ENCODE measurements at regions not wholly inside any gene's neighbourhood (a gene's known extent, or its start where the extent isn't known, plus 50 kb on each side); places are given as distances from the start of the nearest gene placed in this dataset.

DNA sequence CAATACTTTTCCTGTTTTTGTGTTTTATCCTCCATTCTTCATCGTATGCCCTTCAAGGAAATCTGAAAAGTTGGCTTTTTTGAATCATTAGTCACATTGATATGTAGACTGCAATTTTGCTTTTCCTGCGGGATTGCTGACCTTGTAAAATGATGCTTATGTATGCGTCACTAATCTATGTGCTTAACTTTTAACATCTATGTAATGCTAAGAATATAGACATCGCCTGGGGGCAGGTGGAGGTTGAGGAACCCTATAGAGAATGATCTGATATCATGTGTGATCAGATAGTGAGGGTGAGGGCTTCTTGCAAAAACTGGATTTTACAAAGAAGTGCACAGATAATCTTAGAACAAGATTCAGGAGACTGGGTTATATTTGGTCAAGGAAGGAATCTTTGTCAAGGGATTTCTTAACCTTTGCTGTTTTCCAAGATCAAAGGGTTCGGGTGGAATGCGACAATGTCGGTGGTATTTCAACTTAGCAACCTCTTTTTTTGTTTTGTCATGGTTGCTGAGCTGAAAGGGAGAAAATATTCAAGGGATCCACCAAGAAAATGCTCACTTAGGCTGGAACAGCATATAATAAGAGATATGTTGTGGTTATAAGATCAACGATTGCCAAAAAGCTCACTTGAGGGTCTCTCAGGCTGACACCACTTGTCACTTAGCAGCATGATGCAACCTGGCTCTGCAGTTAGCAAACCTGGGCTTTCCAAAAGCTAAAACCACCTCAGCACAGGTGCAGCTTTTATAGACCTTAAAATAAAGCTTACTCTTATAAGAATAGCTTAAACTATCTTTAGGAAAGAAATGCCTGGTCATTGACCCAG lies 70.6 kb upstream of the PUDP start:
- no peak overlapping the region for H3K27ac ChIP-seq (ENCODE audit: low read depth, low read length)
- no peak overlapping the region for H3K9ac ChIP-seq (ENCODE audit: low read depth in 1 of 2, low read length in 2 of 2)

DNA sequence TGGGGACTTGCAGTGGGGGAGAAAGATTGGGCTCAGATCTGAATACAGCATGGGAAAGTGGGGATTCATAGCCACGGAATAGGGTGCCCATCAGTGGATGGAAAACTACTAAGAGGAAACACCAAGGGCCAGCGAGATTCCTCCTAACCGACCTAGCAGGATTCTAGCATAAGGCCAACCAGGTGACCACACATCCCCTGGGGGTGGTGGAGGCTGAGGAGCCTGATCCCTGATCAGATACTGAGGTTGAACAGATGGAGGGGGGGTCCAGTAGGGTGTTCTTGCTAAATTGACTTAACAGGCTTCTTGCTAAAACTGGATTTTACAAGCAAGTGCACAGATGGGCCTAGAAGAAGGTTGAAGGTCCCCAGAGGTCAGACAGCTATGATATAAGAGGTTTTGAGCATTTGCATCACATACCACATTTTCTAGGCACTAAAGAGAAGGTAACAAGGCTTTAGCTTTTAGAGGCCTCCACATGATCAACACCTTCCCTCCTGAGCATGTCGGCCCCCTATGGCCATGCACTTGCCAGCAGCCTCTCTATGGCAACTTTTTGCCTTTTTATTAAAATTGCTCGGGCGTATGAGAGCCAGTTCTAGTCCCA lies 69.1 kb upstream of the PUDP start:
- Histone ChIP-seq H3K36me3 (ENCODE audit: control insufficient read depth in 1 of 2, insufficient read depth in 2 of 2, low read length in 2 of 2) (no peaks in the 10 kb centered on the region), H3K9me3 (ENCODE audit: control insufficient read depth in 1 of 2, low read length in 2 of 2) (no peaks in the 10 kb centered on the region), H3K4me3 (ENCODE audit: low read depth in 1 of 2, low read length in 2 of 2) (no peak overlapping the region), H3K4me1 (ENCODE audit: control insufficient read depth in 1 of 2, insufficient read depth in 2 of 2, low read length in 2 of 2) (no peaks in the 10 kb centered on the region), H3K9ac (ENCODE audit: low read depth in 1 of 2, low read length in 2 of 2) (no peak overlapping the region), H3K27me3 (ENCODE audit: control insufficient read depth in 1 of 2, insufficient read depth in 2 of 2, low read length in 2 of 2) (no peaks in the 10 kb centered on the region), H3K27ac (ENCODE audit: low read depth, low read length) (no peak overlapping the region)

More for the DNA sequence above, 70.6 kb upstream of the PUDP start:
- H3K4me1 ChIP-seq (ENCODE audit: control insufficient read depth in 1 of 2, insufficient read depth in 2 of 2, low read length in 2 of 2): no peaks in the 10 kb centered on the region
- no peaks in the 10 kb centered on the region for H3K9me3 ChIP-seq (ENCODE audit: control insufficient read depth in 1 of 2, low read length in 2 of 2)
- no peaks in the 10 kb centered on the region for H3K27me3 ChIP-seq (ENCODE audit: control insufficient read depth in 1 of 2, insufficient read depth in 2 of 2, low read length in 2 of 2)
- H3K4me3 ChIP-seq (ENCODE audit: low read depth in 1 of 2, low read length in 2 of 2): no peak overlapping the region
- H3K36me3 ChIP-seq (ENCODE audit: control insufficient read depth in 1 of 2, insufficient read depth in 2 of 2, low read length in 2 of 2): no peaks in the 10 kb centered on the region

DNA sequence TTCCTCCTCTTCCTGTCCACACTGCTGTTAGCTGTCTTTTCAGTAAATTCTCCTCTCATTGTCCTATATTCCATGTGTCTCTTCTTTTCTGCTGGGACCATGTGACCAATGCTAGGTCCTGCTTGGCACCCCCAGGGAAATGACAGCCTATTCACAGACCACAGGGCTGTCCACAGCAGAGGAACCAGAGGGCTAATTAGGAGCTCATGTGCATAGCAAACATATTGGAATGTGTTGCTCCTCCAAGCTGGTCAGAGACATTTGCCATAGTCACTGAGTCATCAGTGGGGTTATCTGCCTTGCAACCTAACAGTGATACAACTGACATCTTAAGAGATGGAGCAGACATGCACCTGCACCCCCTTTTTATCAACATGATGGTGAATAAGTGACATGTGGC lies 67.9 kb upstream of the PUDP start:
- Histone ChIP-seq H3K9ac (ENCODE audit: low read depth in 1 of 2, low read length in 2 of 2) (no peak overlapping the region), H3K36me3 (ENCODE audit: control insufficient read depth in 1 of 2, insufficient read depth in 2 of 2, low read length in 2 of 2) (no peaks in the 10 kb centered on the region), H3K27me3 (ENCODE audit: control insufficient read depth in 1 of 2, insufficient read depth in 2 of 2, low read length in 2 of 2) (no peaks in the 10 kb centered on the region), H3K4me1 (ENCODE audit: control insufficient read depth in 1 of 2, insufficient read depth in 2 of 2, low read length in 2 of 2) (no peaks in the 10 kb centered on the region), H3K9me3 (ENCODE audit: control insufficient read depth in 1 of 2, low read length in 2 of 2) (no peaks in the 10 kb centered on the region), H3K27ac (ENCODE audit: low read depth, low read length) (no peak overlapping the region), H3K4me3 (ENCODE audit: low read depth in 1 of 2, low read length in 2 of 2) (no peak overlapping the region)

DNA sequence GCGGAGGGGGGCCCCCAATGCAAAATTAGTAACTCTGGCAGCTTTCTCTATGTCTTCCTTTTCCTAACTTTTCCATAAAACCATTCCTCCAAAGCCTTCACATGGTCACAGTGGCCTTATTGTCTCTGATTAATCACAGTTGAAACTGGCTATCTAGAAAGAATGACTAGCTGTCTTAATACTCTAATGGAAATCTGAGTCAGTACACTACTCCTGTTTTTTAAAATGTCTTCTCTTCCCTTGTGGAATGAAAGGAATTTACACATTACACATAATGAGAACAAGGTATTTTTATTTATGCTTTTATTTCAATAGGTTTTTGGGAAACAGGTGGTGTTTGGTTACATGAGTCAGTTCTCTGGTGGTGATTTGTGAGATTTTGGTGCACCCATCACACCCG lies 66.3 kb upstream of the PUDP start:
- H3K4me1 ChIP-seq (ENCODE audit: control insufficient read depth in 1 of 2, insufficient read depth in 2 of 2, low read length in 2 of 2): no peaks in the 10 kb centered on the region
- no peak overlapping the region for H3K9ac ChIP-seq (ENCODE audit: low read depth in 1 of 2, low read length in 2 of 2)
- H3K9me3 ChIP-seq (ENCODE audit: control insufficient read depth in 1 of 2, low read length in 2 of 2): no peaks in the 10 kb centered on the region
- H3K4me3 ChIP-seq (ENCODE audit: low read depth in 1 of 2, low read length in 2 of 2): no peak overlapping the region
- no peaks in the 10 kb centered on the region for H3K36me3 ChIP-seq (ENCODE audit: control insufficient read depth in 1 of 2, insufficient read depth in 2 of 2, low read length in 2 of 2)
- H3K27ac ChIP-seq (ENCODE audit: low read depth, low read length): no peak overlapping the region
- H3K27me3 ChIP-seq (ENCODE audit: control insufficient read depth in 1 of 2, insufficient read depth in 2 of 2, low read length in 2 of 2): no peaks in the 10 kb centered on the region

DNA sequence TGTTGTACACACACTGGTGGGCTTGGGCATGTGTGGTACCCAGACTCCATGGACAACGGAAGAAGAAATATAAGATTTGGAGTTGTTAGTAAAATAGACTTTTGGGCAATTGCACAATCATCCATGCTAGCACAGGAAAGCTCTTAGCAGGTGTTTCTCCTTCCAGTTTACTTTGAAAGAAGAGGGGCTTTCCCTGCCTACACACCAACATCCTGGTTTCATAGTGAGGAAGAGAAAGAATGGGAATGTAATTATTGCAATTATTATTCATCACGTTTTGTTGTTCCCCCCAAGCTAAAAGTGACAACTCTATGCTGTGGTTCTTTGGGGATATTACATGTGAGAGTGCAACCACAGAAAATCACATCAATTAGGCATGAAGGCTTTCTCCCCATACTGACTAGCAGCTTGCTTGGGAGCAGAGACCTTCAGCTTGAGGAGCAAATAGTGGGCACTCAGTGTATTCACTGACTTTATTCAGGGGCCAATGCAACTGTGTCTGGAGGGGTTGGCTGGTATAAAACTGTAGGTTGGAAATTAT lies 57.2 kb upstream of the PUDP start:
- Histone ChIP-seq H3K4me3 (ENCODE audit: low read depth in 1 of 2, low read length in 2 of 2) (no peak overlapping the region), H3K36me3 (ENCODE audit: control insufficient read depth in 1 of 2, insufficient read depth in 2 of 2, low read length in 2 of 2) (no peaks in the 10 kb centered on the region), H3K27ac (ENCODE audit: low read depth, low read length) (no peak overlapping the region), H3K27me3 (ENCODE audit: control insufficient read depth in 1 of 2, insufficient read depth in 2 of 2, low read length in 2 of 2) (no peaks in the 10 kb centered on the region), H3K4me1 (ENCODE audit: control insufficient read depth in 1 of 2, insufficient read depth in 2 of 2, low read length in 2 of 2) (no peaks in the 10 kb centered on the region), H3K9ac (ENCODE audit: low read depth in 1 of 2, low read length in 2 of 2) (no peak overlapping the region), H3K9me3 (ENCODE audit: control insufficient read depth in 1 of 2, low read length in 2 of 2) (no peaks in the 10 kb centered on the region)

DNA sequence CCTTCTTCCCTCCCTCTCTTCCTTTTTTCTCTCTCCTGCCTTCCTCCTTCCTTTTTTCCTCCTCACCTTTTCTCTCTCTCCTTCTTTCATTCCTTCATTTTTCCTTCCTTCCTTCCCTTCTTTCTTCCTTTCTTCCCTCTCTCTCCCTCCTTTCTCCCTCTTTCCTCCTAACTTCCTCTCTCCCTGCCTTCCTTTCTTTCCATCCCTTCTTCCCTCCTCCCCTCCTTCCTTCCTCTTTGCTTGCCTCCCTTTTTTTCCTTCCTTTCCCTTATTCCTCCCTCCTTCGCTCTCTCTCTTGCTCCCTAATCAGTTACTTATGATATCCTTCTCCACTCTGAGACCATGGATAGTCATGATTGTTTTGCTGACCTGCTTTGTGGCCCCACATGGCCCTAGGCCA lies 56.7 kb upstream of the PUDP start:
- H3K27ac ChIP-seq (ENCODE audit: low read depth, low read length): no peak overlapping the region
- no peaks in the 10 kb centered on the region for H3K4me1 ChIP-seq (ENCODE audit: control insufficient read depth in 1 of 2, insufficient read depth in 2 of 2, low read length in 2 of 2)
- no peaks in the 10 kb centered on the region for H3K9me3 ChIP-seq (ENCODE audit: control insufficient read depth in 1 of 2, low read length in 2 of 2)
- no peak overlapping the region for H3K4me3 ChIP-seq (ENCODE audit: low read depth in 1 of 2, low read length in 2 of 2)
- no peaks in the 10 kb centered on the region for H3K36me3 ChIP-seq (ENCODE audit: control insufficient read depth in 1 of 2, insufficient read depth in 2 of 2, low read length in 2 of 2)
- H3K27me3 ChIP-seq (ENCODE audit: control insufficient read depth in 1 of 2, insufficient read depth in 2 of 2, low read length in 2 of 2): no peaks in the 10 kb centered on the region
- H3K9ac ChIP-seq (ENCODE audit: low read depth in 1 of 2, low read length in 2 of 2): no peak overlapping the region

DNA sequence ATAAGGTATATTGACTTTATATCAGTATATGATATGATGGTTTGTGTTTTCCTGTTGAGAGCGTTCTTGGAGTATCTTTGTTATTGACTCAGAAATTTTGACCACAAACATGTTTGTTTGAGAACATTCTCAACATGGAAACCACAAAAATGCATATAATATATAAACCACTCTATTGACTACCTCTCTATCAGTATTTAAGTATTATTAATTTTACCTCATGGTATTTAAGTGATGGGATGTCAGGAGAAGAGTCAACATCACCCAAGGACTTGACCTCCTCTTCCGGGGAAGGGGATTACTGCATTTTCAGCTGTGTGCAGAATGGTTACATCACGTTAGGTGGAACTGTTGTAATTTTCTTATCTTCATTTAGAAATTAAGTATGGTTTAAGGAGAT lies 54.3 kb upstream of the PUDP start:
- H3K4me3 ChIP-seq (ENCODE audit: low read depth in 1 of 2, low read length in 2 of 2): no peak overlapping the region
- H3K9me3 ChIP-seq (ENCODE audit: control insufficient read depth in 1 of 2, low read length in 2 of 2): no peaks in the 10 kb centered on the region
- no peak overlapping the region for H3K27ac ChIP-seq (ENCODE audit: low read depth, low read length)
- H3K9ac ChIP-seq (ENCODE audit: low read depth in 1 of 2, low read length in 2 of 2): no peak overlapping the region
- H3K4me1 ChIP-seq (ENCODE audit: control insufficient read depth in 1 of 2, insufficient read depth in 2 of 2, low read length in 2 of 2): no peaks in the 10 kb centered on the region
- H3K36me3 ChIP-seq (ENCODE audit: control insufficient read depth in 1 of 2, insufficient read depth in 2 of 2, low read length in 2 of 2): no peaks in the 10 kb centered on the region
- no peaks in the 10 kb centered on the region for H3K27me3 ChIP-seq (ENCODE audit: control insufficient read depth in 1 of 2, insufficient read depth in 2 of 2, low read length in 2 of 2)

DNA sequence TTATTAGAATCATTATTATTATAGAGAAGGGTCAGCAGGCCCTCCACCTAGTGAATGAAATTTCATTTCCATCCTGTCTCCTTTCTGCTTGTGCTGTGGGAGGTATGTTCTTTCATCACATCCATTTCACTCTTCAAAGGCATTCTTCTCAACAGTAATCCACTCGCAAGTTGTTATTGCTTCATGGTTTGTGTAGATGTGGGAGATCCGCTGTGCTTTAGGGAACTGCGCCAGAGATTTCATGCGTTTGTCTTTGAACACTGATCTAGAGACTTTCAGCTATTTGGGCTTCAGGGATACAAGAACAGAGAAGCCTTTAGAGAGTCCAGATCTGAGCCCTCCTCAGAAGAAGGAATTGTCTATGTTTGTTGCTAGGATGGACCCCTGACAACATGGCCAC lies 53.5 kb upstream of the PUDP start:
- no peaks in the 10 kb centered on the region for H3K36me3 ChIP-seq (ENCODE audit: control insufficient read depth in 1 of 2, insufficient read depth in 2 of 2, low read length in 2 of 2)
- H3K27ac ChIP-seq (ENCODE audit: low read depth, low read length): no peak overlapping the region
- H3K4me1 ChIP-seq (ENCODE audit: control insufficient read depth in 1 of 2, insufficient read depth in 2 of 2, low read length in 2 of 2): no peaks in the 10 kb centered on the region
- H3K9me3 ChIP-seq (ENCODE audit: control insufficient read depth in 1 of 2, low read length in 2 of 2): no peaks in the 10 kb centered on the region
- H3K27me3 ChIP-seq (ENCODE audit: control insufficient read depth in 1 of 2, insufficient read depth in 2 of 2, low read length in 2 of 2): no peaks in the 10 kb centered on the region
- H3K9ac ChIP-seq (ENCODE audit: low read depth in 1 of 2, low read length in 2 of 2): no peak overlapping the region
- H3K4me3 ChIP-seq (ENCODE audit: low read depth in 1 of 2, low read length in 2 of 2): no peak overlapping the region

DNA sequence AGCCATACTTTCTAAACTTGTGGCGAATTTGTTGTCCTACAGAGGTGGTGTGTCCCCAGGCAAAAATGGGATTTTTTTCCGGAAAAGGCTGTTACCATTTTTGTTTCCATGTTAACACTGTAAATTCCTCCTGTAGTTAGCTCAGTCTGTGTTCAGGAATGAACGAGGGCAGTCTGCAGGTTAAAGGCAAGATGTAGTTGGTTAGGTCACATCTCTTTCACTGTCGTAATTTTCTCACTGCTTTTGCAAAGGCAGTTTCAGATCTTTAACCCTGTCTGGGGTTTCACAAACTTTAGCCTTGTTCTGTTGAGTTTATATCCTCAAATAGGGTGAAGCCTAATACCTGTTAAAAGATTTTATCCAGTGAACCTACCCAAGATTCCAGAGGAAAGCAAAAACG lies 50.5 kb upstream of the PUDP start:
- Histone ChIP-seq H3K4me3 (ENCODE audit: low read depth in 1 of 2, low read length in 2 of 2) (no peak overlapping the region), H3K36me3 (ENCODE audit: control insufficient read depth in 1 of 2, insufficient read depth in 2 of 2, low read length in 2 of 2) (no peaks in the 10 kb centered on the region), H3K9me3 (ENCODE audit: control insufficient read depth in 1 of 2, low read length in 2 of 2) (no peaks in the 10 kb centered on the region)

More for the DNA sequence above, 50.5 kb upstream of the PUDP start:
- H3K27me3 ChIP-seq (ENCODE audit: control insufficient read depth in 1 of 2, insufficient read depth in 2 of 2, low read length in 2 of 2): no peaks in the 10 kb centered on the region
- H3K27ac ChIP-seq (ENCODE audit: low read depth, low read length): no peak overlapping the region
- H3K4me1 ChIP-seq (ENCODE audit: control insufficient read depth in 1 of 2, insufficient read depth in 2 of 2, low read length in 2 of 2): no peaks in the 10 kb centered on the region
- H3K9ac ChIP-seq (ENCODE audit: low read depth in 1 of 2, low read length in 2 of 2): no peak overlapping the region

All from duodenal mucosa (tissue), 2 donors.